HG02885 (cell line): ENCODE measurements at regions not wholly inside any gene's neighbourhood (a gene's known extent, or its start where the extent isn't known, plus 50 kb on each side); places are given as distances from the start of the nearest gene placed in this dataset.
"Not testable (repeated sequence)": the region's sequence is repeated elsewhere in the genome, so short reads cannot be mapped to it uniquely, and the experiment has no call there.

Source experiments
- ATAC-seq: cut with Tn5 transposase; IDR thresholded peaks from one replicate; pipeline ENCODE4 v1.9.1; 2021; ENCODE audit warnings: mild to moderate bottlenecking; ENCODE audit not compliant: unreplicated experiment, poor library complexity

DNA sequence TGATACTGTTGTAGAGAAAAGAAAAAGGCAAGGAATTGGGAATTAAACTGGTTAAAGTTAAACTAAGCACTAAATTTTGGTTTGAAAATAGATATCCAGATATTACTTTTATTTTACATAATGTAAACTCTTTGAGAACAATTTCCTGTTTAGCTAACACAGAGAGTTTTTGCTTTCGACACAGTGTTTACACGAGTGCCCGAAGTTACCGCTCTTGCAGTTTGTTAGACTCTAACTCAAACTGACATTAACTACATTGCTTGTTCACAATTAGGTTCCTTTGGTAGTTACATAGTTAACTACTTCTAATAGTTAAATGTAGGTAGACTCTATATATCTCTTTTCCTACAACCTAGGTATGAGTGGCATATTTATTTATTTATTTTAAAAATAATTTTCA lies 117.1 kb upstream of the CHD1 start:
- no peak for ATAC-seq

DNA sequence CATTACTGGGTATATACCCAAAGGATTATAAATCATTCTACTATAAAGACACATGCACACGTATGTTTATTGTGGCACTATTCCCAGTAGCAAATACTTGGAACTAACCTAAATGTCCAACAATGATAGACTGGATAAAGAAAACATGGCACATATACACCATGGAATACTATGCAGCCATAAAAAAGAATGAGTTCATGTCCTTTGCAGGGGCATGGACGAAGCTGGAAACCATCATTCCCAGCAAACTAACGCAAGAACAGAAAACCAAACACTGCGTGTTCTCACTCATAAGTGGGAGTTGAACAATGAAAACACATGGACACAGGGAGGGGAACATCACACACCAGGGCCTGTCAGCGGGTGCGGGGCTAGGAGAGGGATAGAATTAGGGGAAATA lies 114.5 kb upstream of the CHD1 start:
- ATAC-seq, result not testable (repeated sequence)

DNA sequence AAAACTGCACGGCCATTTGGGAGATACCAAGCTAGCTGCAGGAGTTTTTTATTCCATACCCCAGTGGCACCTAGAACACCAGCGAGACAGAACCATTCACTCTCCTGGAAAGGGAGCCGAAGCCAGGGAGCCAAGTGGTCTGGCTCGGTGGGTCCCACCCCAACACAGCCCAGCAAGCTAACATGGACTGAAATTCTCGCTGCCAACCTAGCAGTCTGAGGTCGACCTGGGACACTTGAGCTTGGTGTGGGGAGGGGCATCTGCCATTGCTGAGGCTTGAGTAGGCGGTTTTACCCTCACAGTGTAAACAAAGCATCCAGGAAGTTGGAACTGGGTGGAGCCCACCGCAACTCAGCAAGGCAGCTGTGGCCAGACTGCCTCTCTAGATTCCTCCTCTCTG lies 108.9 kb upstream of the CHD1 start:
- no peak for ATAC-seq

DNA sequence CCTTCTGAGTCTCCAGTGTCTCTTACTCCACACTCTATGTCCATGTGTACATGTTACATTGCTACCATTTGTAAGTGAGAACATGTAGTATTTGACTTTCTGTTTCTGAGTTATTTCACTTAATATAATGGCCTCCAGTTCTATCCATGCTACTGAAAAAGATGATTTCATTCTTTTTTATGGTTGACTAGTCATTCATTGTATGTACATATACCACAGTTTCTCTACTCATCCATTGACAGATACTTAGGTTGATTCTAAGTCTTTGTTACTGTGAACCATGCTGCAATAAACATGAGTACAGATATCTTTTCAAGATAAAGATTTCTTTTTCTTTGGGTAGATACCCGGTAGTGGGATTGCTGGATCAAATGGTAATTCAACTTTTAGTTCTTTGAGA lies 107.1 kb upstream of the CHD1 start:
- no peak for ATAC-seq

DNA sequence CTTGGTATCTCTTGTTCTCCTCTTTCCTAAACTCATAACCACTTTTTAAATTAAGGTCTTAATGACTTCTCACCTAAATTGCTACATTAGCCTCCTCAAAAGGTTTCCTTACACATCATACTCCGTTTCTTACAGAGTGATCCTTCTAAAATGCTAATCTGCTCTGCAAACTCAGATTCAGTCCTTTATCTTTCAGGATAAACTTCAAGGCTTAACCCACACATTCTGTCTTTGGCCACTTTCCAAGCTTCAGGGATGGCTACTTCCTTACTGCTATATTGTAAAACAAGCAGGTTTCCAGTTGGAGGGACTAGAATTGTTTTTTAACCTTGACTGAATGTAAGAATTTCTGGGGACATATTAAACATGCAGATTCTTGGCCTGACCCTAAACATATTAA lies 105.5 kb upstream of the CHD1 start:
- no peak for ATAC-seq

DNA sequence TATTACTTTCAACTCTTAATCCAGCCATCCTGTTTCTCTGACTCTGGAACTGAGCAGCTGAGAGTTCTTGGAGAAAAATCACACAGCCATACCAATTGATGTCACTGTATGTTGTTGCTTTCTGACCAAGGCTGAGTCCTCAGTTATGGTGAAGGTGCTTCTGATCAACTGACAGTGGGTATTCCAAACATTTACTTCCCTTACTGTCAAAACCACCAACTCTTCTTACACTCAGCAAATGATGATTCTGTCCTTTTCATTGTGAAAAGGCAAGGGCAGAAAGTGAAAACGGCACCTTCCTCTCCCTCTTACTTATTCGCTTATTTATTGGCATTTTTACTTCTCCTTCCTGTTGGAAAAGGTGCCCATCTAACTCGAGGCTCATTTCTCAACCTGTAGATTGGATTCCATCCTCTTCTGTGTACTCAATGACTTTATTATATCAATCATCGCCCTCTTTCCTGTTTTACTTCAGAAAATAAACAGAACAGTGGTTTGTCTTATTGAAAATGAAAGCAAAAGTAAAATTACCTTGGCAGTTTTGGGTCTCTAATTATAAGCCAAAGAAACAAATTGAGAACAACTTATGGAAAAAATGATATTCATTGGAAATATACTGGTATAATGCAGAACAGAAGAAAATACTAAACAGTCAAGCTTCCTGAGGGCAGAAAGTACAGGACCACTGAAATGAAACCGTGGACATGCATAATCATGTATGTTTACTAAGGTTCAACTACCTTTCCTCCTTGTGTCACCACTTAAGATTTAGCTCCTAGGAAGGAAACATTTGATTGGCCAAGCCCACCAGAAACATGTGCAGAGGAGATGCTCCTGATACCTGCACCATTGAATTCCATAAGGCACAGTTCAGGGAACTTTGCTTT lies 104.5 kb upstream of the CHD1 start:
- peak; percentile 9 for ATAC-seq

DNA sequence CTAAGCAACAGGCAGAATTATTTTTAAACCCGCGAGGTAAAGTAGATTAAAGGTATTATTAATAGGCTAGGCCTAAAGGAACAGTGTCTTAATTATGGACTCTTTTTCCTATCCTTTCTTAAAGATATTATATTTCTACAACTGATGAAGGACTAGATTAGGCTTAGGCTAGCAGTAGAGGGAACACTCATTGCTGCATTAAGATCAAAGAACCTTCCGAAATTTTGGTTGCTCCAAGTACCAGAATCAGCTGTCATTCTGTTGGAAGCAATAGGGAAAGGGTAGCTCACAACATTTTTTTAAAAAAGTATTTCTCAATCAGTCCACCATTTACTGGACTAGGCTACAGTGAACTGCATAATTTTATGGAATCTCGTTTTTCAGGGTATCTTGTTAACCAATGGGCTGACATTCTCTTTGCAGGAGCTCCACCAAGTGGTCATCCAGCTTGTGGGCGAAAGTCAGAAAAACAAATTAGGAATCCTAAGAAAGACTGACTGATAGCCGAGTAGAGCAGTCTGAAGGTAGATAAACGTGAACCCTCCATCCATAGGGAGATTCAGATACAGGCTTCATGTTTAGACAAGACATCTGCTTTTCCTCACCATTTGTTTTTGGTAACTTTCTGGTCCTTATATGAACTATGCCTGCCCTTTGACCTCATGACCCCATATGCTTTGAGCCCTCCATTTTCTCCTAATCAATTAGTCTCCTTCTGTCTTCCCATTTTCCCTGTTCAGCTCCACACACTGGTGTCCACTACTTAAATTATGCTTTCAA lies 103.6 kb upstream of the CHD1 start:
- ATAC-seq, result peak; percentile 44

DNA sequence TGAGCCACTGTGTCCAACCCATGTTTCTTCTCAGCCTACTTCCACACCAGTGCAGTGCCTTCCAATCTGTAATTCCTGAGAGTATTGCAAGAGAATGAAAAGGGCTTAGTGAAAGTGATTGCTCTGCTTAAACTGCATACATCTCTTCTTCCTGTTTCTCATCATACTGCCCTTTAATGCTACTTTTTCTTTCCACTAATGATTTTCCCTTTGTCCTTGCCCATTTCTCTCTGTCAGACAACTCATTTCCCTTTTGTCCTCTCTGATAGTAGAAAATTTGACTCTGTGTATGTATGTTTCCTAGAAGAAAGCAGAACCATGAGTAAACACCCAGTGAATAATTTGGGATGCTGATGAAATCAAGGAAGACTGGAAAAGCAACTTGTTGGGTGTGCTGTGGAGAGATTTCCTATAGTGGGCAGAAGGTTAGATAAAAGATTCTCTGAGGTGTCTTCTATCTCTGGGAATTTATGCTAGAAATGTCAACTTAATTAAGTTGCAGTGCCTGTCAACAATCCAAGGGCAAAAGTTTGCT lies 102.2 kb upstream of the CHD1 start:
- no peak for ATAC-seq

DNA sequence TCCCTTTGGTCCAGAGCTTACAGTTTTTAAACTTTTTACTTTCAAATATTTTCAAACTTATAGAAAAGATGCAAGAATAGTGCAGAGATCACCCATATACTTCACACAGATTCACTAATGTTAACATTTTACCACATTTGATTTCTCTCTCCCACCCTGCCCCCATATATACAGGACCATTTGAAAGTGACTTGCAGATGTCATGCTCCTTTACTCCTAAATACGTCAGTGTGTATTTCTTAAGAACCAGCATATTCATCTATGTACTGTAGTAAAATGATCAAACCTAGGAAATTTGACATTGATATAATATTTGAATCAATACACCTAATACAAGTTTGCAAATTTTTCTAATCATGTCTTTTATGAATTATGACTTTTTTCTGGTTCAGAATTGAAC lies 100.4 kb upstream of the CHD1 start:
- ATAC-seq, result no peak

DNA sequence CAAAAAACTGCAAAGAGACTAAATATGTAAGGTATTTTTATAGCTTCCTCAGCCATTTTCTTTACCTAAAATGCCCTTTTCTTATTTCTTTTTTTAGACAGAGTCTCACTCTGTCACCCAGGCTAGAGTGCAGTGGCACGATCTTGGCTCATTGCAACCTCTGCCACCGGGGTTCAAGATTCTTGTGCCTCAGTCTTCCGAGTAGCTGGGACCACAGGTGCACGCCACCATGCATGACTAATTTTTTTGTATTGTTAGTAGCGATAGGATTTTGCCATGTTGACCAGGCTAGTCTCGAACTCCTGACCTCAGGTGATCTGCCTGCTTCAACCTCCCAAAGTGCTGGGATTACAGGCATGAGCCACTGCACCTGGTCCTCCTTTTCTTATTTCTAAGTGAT lies 99.4 kb upstream of the CHD1 start:
- ATAC-seq, result not testable (repeated sequence)

DNA sequence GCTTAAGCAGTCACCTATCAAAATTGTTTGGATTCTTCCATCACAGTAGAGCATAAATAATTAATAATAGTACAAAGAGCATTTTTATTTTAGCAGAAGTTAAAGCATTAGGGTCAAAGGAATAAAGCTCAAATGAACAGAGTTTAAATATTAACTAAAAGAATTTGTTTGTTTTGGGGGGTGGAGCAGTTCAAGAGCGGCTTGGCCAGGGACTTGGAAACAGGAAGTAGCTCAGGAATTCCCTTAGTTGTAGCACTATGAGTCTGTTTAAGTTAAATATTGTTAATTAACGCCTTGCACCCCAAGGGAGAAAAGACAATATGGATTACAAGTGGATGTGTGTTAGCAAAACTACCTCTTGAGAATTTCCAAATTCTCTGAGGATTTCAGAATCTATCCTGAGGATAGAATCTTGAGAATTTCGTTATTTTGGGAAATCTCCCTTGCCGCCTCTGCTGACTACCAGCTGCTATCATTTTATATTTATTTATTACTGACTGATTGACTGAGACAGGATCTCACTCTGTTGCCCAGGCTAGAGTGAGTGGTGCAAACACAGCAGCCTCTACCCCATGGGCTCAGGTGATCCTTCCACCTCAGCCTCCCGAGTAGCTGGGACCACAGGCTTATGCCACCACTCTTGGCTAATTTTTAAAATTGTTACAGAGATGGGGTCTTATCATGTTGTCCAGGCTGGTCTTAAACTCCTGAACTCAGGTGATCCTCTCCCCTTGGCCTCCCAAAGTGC lies 96.7 kb upstream of the CHD1 start:
- no peak for ATAC-seq

DNA sequence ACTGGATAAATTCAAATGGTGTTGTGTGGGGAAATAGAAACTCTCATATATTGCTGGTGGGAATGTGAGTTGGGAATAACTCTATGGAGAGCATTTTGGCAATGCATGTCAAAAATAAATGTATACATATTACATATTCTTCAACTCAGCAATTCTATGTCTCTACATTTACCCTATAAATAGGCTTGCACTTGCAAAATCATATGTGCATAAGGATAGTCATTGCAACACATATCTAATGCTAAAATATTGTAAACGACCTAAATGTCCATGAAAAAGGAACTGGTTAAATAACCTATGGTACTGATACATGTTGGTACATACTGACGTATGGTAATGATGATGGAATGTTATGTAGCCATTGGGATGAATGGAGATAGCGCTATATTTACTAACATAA lies 94.5 kb upstream of the CHD1 start:
- ATAC-seq, result no peak

DNA sequence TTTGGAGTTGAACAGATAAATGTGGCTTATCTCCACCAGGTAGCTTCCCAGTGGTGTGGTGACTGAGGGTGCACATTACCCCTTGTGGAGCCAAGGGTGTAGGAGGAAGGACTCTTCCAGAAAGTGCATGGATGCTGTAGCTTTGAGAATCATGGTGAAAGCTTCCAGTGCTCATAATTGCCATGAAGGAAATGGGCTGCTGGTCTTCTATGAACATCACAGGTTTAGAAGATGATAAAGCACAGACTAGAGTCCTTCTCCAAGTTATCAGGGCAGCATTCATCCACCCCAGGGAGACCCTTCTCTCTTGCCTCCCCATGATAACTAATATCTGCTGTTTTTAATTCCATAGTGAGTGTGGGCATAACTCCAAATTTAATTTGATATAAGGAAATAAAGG lies 93.4 kb upstream of the CHD1 start:
- no peak for ATAC-seq

DNA sequence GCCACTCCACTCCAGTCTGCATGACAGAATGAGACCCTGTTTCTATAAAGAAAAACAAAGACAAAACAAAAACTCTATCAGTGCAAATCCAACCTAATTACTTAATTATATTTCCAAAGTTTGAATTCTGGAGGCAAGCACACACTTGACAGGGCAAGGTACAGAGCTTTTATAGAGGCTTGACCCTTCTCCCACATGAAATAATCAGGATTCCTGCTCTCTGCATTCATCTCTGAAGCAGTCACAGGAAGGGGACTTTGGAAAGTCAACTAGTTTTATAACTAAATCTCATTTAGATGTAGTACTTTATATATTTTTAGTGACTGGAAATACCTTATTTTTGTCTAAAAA lies 91.9 kb upstream of the CHD1 start:
- ATAC-seq, result no peak

DNA sequence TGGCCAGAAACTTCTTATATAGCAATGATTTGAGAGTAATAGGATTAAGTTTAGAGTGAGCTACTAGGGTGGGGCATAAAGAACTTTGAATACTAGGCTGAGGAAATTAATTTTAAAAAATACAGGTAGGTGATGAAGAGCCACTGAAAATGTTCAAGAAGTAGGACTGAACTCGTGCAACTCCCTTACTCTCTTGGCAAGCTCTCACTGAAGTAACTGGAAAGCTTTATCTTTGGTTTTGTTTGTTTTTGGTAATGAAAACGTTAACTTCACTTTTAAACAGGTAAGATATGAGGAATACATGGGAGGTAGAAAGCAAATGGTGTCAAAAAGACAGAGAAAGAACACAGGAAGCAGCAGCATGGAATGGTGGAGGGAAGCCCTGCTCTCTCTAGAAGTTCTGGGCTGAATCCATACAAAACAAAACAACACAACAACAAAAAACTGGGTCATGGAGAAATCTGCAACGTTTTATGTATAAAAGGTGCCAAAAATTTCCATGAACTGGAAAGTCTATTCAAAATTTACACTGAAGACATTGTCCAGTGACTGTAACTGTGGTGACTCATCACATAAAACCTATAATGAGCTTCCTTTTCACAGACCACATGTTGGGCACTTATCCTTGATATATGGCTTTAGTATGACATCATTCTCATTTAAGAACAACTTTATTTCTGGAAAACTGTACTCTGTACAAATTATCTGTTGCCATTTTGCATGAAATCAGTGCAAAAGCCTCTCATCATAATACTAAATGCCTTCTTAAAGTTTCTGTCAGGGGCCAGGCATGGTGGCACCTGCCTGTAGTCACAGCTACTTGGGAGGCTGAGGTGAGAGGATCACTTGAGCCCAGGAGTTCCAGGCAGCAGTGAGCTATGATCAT lies 91.2 kb upstream of the CHD1 start:
- peak; percentile 78 for ATAC-seq

DNA sequence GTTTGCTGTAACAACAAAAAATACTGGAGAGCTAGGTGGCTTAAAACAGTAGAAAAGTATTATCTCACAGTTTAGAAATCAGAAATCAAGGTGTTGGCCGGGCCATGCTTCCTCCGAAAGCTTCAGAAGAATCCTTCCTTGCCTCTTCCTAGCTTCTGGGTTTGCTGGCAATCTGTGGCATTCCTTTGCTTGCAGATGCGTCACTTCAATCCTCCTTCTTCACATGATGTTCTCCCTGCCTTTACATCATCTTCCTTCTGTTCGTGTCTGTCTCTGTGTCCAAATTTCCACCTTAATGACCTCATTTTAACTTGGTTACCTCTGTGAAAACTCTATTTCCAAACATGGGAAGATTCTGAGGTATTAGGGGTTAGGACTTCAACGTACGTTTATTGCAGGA lies 90.4 kb upstream of the CHD1 start:
- ATAC-seq, result no peak

DNA sequence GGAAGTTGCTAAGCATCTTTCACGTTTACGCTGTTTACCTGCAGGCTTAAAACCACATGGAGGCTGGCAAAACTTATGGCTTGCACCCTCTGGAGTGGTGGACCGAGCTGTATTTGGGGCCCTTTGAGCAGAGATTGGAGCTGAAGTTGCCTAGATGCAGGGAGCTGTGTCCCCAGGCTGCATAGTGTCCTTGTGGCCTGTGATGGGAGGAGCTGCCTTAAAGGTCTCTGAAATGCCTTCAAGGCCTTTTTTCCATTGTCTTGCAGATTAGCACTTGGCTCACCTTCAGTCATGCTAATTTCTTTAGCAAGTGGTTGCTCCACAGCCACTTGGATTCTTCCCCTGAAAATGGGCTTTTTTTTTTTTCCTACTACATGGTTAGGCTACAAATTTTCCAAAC lies 81.5 kb upstream of the CHD1 start:
- no peak for ATAC-seq

DNA sequence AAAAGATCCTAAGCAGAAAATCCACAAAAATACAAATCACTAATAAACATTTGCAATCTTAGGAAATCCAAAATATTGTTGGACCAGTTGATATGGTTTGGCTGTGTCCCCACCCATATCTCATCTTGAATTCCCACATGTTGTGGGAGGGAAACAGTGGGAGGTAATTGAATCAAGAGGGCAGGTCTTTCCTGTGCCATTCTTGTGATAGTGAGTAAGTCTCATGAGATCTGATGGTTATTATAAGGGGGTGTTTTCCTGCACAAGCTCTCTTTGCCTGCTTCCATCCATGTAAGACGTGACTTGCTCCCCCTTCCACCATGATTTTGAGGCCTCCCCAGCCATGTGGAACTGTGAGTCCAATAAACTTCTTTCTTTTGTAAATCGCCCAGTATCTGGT lies 79.2 kb upstream of the CHD1 start:
- ATAC-seq, result not testable (repeated sequence)

DNA sequence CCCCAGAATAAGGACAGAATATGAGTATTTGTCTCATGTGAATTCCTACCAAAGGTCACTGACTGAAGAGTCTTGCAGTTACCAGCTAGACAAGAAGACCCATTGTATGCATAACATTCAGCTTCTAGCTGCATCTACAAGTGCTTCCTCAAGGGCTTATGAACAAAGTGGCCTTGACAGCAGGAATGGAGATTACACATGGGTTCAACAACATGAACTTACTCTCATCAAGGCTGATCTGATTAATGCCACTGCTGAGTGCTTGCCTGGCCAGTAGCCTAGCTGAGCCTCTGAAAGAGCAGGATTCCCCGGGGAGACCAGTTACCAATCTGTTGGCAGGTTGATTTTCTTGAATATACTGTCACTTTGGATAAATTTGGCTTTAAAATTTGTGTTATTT lies 76.7 kb upstream of the CHD1 start:
- peak; percentile 17 for ATAC-seq

DNA sequence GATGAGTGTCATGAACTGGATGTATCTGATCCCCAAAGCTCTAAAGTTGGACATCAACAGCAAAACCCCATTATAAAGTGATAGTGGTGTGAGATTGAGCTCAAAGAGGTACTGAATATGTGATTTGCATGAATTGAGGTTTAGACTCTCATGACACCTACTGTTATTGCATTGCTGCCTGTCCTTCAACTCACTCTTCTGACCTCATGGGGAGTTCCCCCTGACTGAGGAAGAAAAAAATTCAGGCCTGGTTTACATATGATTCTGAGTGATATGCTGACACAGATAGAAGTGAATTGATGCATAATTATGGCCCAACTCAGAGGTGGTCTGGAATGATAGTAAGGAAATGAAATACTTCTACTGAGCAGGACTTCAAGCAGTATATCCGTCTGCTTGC lies 76.2 kb upstream of the CHD1 start:
- ATAC-seq, result peak; percentile 100
